Hematopoietic multipotent progenitor cell treated with erythropoietin and hydrocortisone succinate and interleukin-3 and kit ligand, for 6 days (in vitro differentiated cells): ENCODE measurements at regions not wholly inside any gene's neighbourhood (a gene's known extent, or its start where the extent isn't known, plus 50 kb on each side); places are given as distances from the start of the nearest gene placed in this dataset.
A peak's percentile ranks its signal among the peaks of the same experiment; 100 is the strongest.

Experiments used
- DNase-seq: peaks from one replicate; pipeline ENCODE4 v3.0.0-alpha.2; 2015

DNA sequence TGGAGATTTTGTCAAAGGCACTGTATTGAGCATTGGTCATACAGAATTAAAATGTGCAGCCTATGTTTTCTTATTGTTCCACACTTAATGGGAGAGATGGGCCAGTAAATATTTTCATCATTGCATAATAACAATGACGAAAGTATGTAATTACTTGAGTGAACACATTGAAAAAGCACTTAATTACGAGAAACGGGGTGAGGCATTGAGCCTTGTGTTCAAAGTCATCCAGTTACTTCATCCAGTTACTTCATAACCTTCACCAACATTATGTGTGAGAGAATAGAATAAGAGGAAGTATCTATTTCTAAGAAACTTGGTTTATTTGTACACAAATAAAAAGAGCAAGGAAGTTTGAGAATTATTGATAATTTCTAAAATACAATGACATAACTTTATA is 1427.0 kb downstream of the ADGRL3 start:
- DNase-seq: no peak

DNA sequence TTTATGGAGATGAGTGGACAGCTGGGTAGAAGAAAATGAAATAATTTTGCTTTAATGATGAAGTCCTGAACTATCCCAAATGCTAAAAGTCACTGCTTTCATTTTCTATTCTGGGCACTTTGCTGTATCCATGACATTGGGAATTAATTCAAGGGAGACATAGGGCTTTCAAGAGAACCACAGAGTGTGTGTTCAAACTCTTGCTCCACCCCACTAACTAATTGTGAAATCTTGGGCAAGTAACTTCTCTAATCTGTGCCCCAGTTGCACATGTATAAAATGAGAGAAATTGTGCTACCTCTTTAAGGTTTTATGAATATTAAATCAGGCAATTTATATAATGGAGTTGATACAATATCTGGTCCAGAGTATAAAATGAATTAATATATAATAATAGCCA is 1422.0 kb downstream of the ADGRL3 start:
- DNase-seq: peak; percentile 13

DNA sequence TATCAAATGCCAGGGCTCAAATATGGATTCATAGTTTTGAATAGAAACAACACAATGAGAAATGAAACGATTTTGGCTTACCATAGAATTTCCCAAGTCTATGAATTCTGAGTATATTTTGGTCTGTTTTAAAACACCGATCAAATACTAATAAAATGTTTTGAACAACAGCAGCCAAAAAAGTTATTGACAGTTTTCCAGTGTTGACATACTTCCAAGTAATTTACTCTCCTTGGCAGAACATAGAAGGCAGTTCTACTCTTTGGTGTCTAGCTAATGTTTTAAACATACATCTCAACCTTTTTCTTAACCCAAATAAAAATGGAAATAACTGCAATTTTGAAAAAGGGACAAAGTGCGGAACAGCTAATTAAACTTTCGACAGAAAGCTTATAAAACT is 1419.8 kb downstream of the ADGRL3 start:
- no peak for DNase-seq

- DNase-seq: no peak
Observed at GRCh38 chr4:62618042-62618441, 1417.9 kb downstream of the ADGRL3 start.

GRCh38 chr4:62601737-62602136 is 1401.6 kb downstream of the ADGRL3 start:
- DNase-seq: no peak

DNA sequence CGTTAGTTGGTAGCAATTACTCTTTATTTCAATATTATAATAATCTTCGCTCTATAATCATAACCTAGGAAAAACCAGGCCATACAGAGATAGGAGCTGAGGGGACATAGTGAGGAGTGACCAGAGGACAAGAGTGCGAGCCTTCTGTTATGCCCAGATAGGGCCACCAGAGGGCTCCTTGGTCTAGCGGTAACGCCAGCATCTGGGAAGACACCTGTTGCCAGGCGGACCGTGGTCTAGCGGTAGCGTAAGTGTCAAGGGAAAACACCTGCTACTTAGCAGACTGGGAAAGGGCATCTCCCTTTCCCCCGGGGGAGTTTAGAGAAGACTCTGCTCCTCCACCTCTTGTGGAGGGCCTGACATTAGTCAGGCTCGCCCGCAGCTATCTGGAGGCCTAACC is 1395.1 kb downstream of the ADGRL3 start:
- peak; percentile 3 for DNase-seq

DNA sequence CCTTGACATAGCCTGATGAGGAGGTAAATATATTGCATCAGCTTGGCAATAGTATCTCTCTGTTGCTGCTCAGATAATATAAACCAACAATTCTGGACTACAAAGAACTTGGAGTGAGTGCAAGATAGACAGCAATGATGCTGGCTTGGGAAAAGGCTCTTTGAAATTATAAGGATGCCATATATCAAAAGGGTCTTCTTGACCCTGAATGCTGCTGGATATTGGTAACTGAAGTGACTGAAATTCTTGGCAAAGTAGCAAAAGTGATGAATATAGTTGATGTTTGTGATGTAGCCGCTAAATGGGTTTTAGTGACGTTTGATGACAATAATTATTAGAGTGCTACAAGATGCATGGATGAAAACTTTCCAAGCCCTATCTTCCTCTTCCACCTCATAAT is 1391.6 kb downstream of the ADGRL3 start:
- DNase-seq: no peak

DNA sequence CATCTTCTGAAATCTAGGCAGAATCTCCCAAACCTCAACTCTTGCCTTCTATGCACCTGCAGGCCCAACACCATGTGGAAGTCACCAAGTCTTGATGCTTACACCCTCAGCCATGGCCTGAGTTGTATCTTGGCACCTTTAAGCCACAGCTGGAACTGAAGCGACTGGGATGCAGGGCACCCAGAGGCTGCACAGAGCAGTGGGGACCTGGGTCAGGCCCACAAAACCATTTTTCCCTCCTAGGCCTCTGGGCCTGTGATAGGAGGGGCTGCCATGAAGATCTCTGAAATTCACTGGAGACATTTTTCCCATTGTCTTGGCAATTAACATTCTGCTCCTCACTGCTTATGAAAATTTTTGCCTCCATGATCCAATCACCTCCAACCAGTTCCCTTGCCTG is 1388.5 kb downstream of the ADGRL3 start:
- no peak for DNase-seq

GRCh38 chr4:62571494-62571893 is 1371.4 kb downstream of the ADGRL3 start:
- DNase-seq: no peak

GRCh38 chr4:62560858-62561257 is 1360.7 kb downstream of the ADGRL3 start:
- DNase-seq: no peak

- no peak for DNase-seq
Observed at GRCh38 chr4:62550121-62550520, 1350.0 kb downstream of the ADGRL3 start.

GRCh38 chr4:62549601-62550000 is 1349.5 kb downstream of the ADGRL3 start:
- no peak for DNase-seq

- no peak for DNase-seq
Observed at GRCh38 chr4:62548765-62549164, 1348.6 kb downstream of the ADGRL3 start.

GRCh38 chr4:62548108-62548524 is 1348.0 kb downstream of the ADGRL3 start:
- DNase-seq: no peak

DNA sequence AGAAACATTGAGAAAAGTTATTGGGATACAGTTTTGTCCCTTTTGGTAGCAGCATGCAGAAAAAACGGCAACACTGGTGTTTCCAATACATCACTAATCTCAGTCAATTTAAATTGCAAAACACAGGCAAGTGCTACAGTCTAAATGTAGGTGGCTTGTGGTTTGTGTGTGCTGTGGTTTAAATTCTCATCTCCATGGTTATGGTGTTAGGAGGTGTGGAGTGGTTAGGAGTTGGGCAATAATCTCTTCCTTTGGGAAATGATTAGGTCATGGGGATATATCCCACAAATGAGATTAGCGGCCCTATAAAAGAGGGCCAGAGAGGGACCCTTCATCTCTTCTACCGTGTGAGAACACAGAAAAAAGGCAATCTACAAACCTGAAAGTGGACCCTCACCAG is 1344.3 kb downstream of the ADGRL3 start:
- DNase-seq: no peak

DNA sequence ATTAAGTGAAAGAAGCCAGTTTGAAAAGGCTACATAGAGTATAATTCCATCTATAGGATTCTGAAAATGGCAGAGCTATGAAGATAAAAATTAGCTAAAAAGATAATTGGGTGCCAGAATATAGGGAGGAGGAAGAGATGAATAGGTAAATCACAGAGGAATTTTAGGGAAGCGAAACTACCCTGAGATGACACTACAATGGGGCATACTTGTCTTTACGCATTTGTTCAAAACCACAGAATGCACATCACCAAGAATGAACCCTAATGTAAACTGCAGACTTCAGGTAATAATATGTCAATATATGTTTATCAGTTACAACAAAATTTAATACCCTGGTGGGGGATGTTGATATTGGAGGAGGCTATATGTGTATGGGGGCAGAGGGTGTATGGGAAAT is 1342.9 kb downstream of the ADGRL3 start:
- no peak for DNase-seq

- DNase-seq: no peak
Observed at GRCh38 chr4:62533573-62533972, 1333.4 kb downstream of the ADGRL3 start.

- peak; percentile 32 for DNase-seq
Observed at GRCh38 chr4:62531731-62532130, 1331.6 kb downstream of the ADGRL3 start.

- no peak for DNase-seq
Observed at GRCh38 chr4:62531264-62531663, 1331.1 kb downstream of the ADGRL3 start.

DNA sequence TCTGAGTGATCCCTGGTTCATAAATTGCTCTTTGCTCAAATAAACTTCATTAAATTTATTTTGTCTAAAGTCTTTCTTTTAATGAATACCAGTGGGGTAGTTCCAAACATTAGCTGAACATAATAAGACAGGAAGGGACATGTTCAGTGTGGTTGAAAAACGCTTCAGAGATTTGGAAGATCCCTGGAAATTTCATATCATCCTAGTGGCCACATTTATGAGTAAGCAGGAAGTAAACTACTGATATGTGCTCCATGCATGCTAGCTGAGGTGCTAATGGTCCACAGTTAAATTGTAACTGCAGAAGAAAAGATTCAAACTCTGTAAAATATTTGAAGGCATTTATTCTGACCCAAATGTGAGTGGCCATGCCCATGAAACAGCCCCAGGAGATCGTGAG is 1328.7 kb downstream of the ADGRL3 start:
- no peak for DNase-seq

- no peak for DNase-seq
Observed at GRCh38 chr4:62526671-62527070, 1326.5 kb downstream of the ADGRL3 start.

- DNase-seq: no peak
Observed at GRCh38 chr4:62523256-62523655, 1323.1 kb downstream of the ADGRL3 start.

DNA sequence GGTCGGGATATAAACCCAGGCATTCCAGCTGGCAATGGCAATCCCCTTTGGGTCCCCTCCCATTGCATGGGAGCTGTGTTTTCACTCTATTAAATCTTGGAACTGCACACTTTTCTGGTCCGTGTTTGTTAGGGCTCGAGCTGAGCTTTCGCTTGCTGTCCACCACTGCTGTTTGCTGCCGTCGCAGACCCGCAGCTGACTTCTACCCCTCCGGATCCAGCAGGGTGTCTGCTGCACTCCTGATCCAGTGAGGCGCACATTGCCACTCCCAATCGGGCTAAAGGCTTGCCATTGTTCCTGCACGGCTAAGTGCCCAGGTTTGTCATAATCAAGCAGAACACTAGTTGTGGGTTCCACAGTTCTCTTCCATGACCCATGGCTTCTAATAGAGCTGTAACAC is 1322.1 kb downstream of the ADGRL3 start:
- no peak for DNase-seq

GRCh38 chr4:62517716-62518115 is 1317.6 kb downstream of the ADGRL3 start:
- peak; percentile 31 for DNase-seq

DNA sequence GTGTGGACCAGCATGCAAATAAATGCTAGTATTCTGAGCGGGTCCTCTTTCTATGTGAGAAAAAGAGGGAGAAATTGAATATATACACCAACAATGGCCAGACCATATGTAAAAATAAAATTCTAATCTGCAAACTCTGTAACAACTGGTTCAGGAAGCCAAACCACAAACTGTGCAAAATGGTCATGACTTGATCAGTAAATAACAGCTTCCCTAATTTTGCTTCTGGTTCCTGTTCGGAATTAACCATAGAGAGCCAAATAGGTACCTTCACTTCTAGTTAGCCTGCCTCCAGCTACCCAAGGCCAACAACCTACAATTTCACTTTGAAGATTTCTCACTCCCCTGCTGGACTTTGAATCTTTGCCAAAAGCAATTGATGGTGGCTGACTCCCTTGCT is 1313.2 kb downstream of the ADGRL3 start:
- peak; percentile 57 for DNase-seq

- DNase-seq: no peak
Observed at GRCh38 chr4:62512271-62512670, 1312.1 kb downstream of the ADGRL3 start.
